ENCODE measurements at regions not wholly inside any gene's neighbourhood (a gene's known extent, or its start where the extent isn't known, plus 50 kb on each side); places are given as distances from the start of the nearest gene placed in this dataset.

GRCh38 chr12:67509666-67510386 is 138.7 kb upstream of the DYRK2 start:
- TF ChIP-seq CTCF (IDR thresholded peaks at IDR 0.05; ENCODE audit: low read length) (no peak), EZH2 (IDR thresholded peaks at IDR 0.05; ENCODE audit: borderline replicate concordance, low read length) (no peak)
